Stomach (tissue), 8 donors: ENCODE measurements at regions not wholly inside any gene's neighbourhood (a gene's known extent, or its start where the extent isn't known, plus 50 kb on each side); places are given as distances from the start of the nearest gene placed in this dataset.

Experiments used
- DNase-seq, 2 donors: peaks; one replicate each; pipeline versions ENCODE4 v3.0.0 to v3.0.0-alpha.2; 2013 to 2019
- H3K27ac ChIP-seq, 5 donors: fragments of 200-600 bp in 4 of 5; sonication (generic) in 4 of 5; one replicate each; pipeline ENCODE4 v1.5.1; 2013 to 2019; ENCODE audit warnings: mild to moderate bottlenecking in 1 of 5, moderate library complexity in 1 of 5
- H3K27me3 ChIP-seq, 3 donors: fragments of 200-600 bp; sonication (generic); one replicate each; pipeline ENCODE4 v1.5.1; 2017 to 2019; ENCODE audit warnings: mixed run types in 1 of 3
- H3K36me3 ChIP-seq, 4 donors: fragments of 200-600 bp; sonication (generic); 1 replicate in 3 of 4; 2 replicates in 1 of 4; pipeline ENCODE4 v1.5.1; 2016 to 2019
- H3K4me1 ChIP-seq, 4 donors: fragments of 200-600 bp; sonication (generic); one replicate each; pipeline ENCODE4 v1.5.1; 2016 to 2019
- H3K4me3 ChIP-seq, 4 donors: fragments of 200-600 bp; sonication (generic) in 3 of 4; one replicate each; pipeline ENCODE4 v1.5.1; 2016 to 2019; ENCODE audit warnings: mild to moderate bottlenecking in 1 of 4
- H3K9me3 ChIP-seq, 4 donors: fragments of 200-600 bp; sonication (generic); one replicate each; pipeline ENCODE4 v1.5.1; 2016 to 2019
- CTCF ChIP-seq, 7 experiments: fragments of 450-650 bp in 4 of 7; fragments of 200-600 bp in 3 of 7; sonication (generic) in 3 of 7; IDR thresholded peaks; one replicate each; pipeline ENCODE4 v1.5.1; 2016 to 2019; ENCODE audit warnings: antibody characterized with exemption in 7 of 7, control low read depth in 2 of 7, mild to moderate bottlenecking in 1 of 7
- EP300 ChIP-seq: sonication (generic); formaldehyde crosslinking; IDR thresholded peaks from one replicate; pipeline ENCODE4 v1.6.1; 2017; ENCODE audit warnings: antibody characterized with exemption
- POLR2A ChIP-seq, 4 donors: fragments of 450-650 bp; IDR thresholded peaks; one replicate each; pipeline ENCODE4 v1.6.1; 2016; ENCODE audit warnings: antibody characterized with exemption in 4 of 4, control low read depth in 2 of 4, mild to moderate bottlenecking in 1 of 4, moderate library complexity in 1 of 4
- POLR2AphosphoS5 ChIP-seq, 3 donors: sonication (generic); formaldehyde crosslinking; IDR thresholded peaks; one replicate each; pipeline ENCODE4 v1.6.1; 2016; ENCODE audit warnings: antibody characterized with exemption in 3 of 3
- WGBS, 5 donors: extraction: QIAGEN DNeasy Blood & Tissue Kit in 3 of 5; methylation state at CpG; one replicate each; pipeline versions ENCODE4 v1.1.5 to v1.1.7; 2013 to 2018; 5-methylcytosine and 5-hydroxymethylcytosine counted together
- intact Hi-C: fragments of 100-400 bp; cut with DNase I; formaldehyde crosslinking; loops from one replicate; pipeline ENCODE4 v1.15.1; 2023; ENCODE audit warnings: low total_unique reads
- donor health status: healthy with polysubstance abuse.
- donor health status: Bipolar disorder and iron deficiency.
- donor health status: healthy.

- no peak for DNase-seq
- intact Hi-C loops: no loop called here
- WGBS, 5 donors: 79 to 87% (median 84%) methylated on average over 3 of the region's 3 CpGs
- Histone ChIP-seq H3K27ac (no peak overlapping the region), H3K4me3 (no peak overlapping the region), H3K9me3 (no peaks in the 10 kb centered on the region), H3K4me1 (no peaks in the 10 kb centered on the region), H3K27me3 (no peaks in the 10 kb centered on the region), H3K36me3 (no peaks in the 10 kb centered on the region)
- TF ChIP-seq POLR2A (IDR thresholded peaks at IDR 0.05) (no peak), EP300 (no peak), POLR2AphosphoS5 (IDR thresholded peaks at IDR 0.05) (no peak), CTCF (IDR thresholded peaks at IDR 0.05) (no peak)
Observed at GRCh38 chr2:118589721-118590120, 257.7 kb downstream of the EN1 start.

GRCh38 chr2:118588850-118589249, 258.6 kb downstream of the EN1 start:
- H3K36me3 ChIP-seq: no peaks in the 10 kb centered on the region
- 60 to 66% (median 61%) methylated on average over 6 of the region's 6 CpGs for WGBS, 5 donors
- no peak overlapping the region for H3K4me3 ChIP-seq
- no peak overlapping the region for H3K27ac ChIP-seq
- intact Hi-C loops: no loop called here
- no peak for DNase-seq
- H3K27me3 ChIP-seq: no peaks in the 10 kb centered on the region
- TF ChIP-seq CTCF (IDR thresholded peaks at IDR 0.05) (no peak), POLR2A (IDR thresholded peaks at IDR 0.05) (no peak), POLR2AphosphoS5 (IDR thresholded peaks at IDR 0.05) (no peak), EP300 (no peak)
- H3K9me3 ChIP-seq: no peaks in the 10 kb centered on the region
- H3K4me1 ChIP-seq: no peaks in the 10 kb centered on the region

- no peaks in the 10 kb centered on the region for H3K36me3 ChIP-seq
- DNase-seq: no peak
- intact Hi-C loops: no loop called here
- H3K9me3 ChIP-seq: no peaks in the 10 kb centered on the region
- no peak overlapping the region for H3K4me3 ChIP-seq
- H3K4me1 ChIP-seq: no peaks in the 10 kb centered on the region
- TF ChIP-seq CTCF (IDR thresholded peaks at IDR 0.05) (no peak), POLR2AphosphoS5 (IDR thresholded peaks at IDR 0.05) (no peak), EP300 (no peak), POLR2A (IDR thresholded peaks at IDR 0.05) (no peak)
- 71 to 93% (median 82%) methylated on average over 1 of the region's 1 CpG for WGBS, 5 donors
- H3K27ac ChIP-seq: no peak overlapping the region
- H3K27me3 ChIP-seq: no peaks in the 10 kb centered on the region
Observed at GRCh38 chr2:118586312-118586711, 261.1 kb downstream of the EN1 start.

- intact Hi-C loops: no loop called here
- no peak overlapping the region for H3K4me3 ChIP-seq
- no peaks in the 10 kb centered on the region for H3K9me3 ChIP-seq
- H3K36me3 ChIP-seq: no peaks in the 10 kb centered on the region
- H3K4me1 ChIP-seq: no peaks in the 10 kb centered on the region
- DNase-seq: no peak
- peaks cover 0 to 9% (median 0%) of the 10 kb centered on the region in 3 donors for H3K27me3 ChIP-seq
- H3K27ac ChIP-seq: no peak overlapping the region
- TF ChIP-seq EP300 (no peak), POLR2A (IDR thresholded peaks at IDR 0.05) (no peak), CTCF (IDR thresholded peaks at IDR 0.05) (no peak), POLR2AphosphoS5 (IDR thresholded peaks at IDR 0.05) (no peak)
- WGBS, 5 donors: 71 to 78% (median 74%) methylated on average over 6 of the region's 6 CpGs
Observed at GRCh38 chr2:118584877-118585276, 262.6 kb downstream of the EN1 start.
